H9 (cell line): ENCODE measurements at regions not wholly inside any gene's neighbourhood (a gene's known extent, or its start where the extent isn't known, plus 50 kb on each side); places are given as distances from the start of the nearest gene placed in this dataset.

Source experiments
- DNase-seq: peaks from one replicate; pipeline ENCODE4 v3.0.0-alpha.2; 2017
- H2AFZ ChIP-seq: one replicate; pipeline ENCODE4 v1.6.1; 2013; ENCODE audit warnings: mild to moderate bottlenecking, low read length, control low read depth, moderate library complexity
- H2AK5ac ChIP-seq: 2 replicates; pipeline ENCODE4 v1.6.1; 2013; ENCODE audit warnings: low read length, control low read depth, mixed read lengths; ENCODE audit not compliant: insufficient read length
- H2BK120ac ChIP-seq: one replicate; pipeline ENCODE4 v1.6.1; 2013; ENCODE audit warnings: low read depth, mild to moderate bottlenecking, low read length, control low read depth, inconsistent platforms; ENCODE audit not compliant: poor library complexity, severe bottlenecking
- H2BK12ac ChIP-seq: 2 replicates; pipeline ENCODE4 v1.6.1; 2013; ENCODE audit warnings: low read length, control low read depth, mixed read lengths, low read depth; ENCODE audit not compliant: insufficient read length
- H2BK15ac ChIP-seq: 2 replicates; pipeline ENCODE4 v1.6.1; 2013; ENCODE audit warnings: low read depth, low read length, control low read depth
- H2BK20ac ChIP-seq: one replicate; pipeline ENCODE4 v1.6.1; 2013; ENCODE audit warnings: low read depth, mild to moderate bottlenecking, low read length, control low read depth, inconsistent platforms; ENCODE audit not compliant: poor library complexity, severe bottlenecking
- H2BK5ac ChIP-seq: 2 replicates; pipeline ENCODE4 v1.6.1; 2013; ENCODE audit warnings: low read length, control low read depth, mixed read lengths; ENCODE audit not compliant: insufficient read length
- H3K14ac ChIP-seq: 2 replicates; pipeline ENCODE4 v1.6.1; 2013; ENCODE audit warnings: low read length, control low read depth; ENCODE audit not compliant: insufficient read depth
- H3K18ac ChIP-seq: 2 replicates; pipeline ENCODE4 v1.6.1; 2013; ENCODE audit warnings: low read depth, mild to moderate bottlenecking, mixed read lengths, low read length, control low read depth; ENCODE audit not compliant: insufficient read length
- H3K23ac ChIP-seq: 2 replicates; pipeline ENCODE4 v1.6.1; 2013; ENCODE audit warnings: low read length, control low read depth, mixed read lengths, low read depth; ENCODE audit not compliant: insufficient read length
- H3K23me2 ChIP-seq: 2 replicates; pipeline ENCODE4 v1.6.1; 2013; ENCODE audit warnings: low read depth, mild to moderate bottlenecking, mixed read lengths, low read length, control low read depth; ENCODE audit not compliant: insufficient read length, poor library complexity, severe bottlenecking
- H3K27ac ChIP-seq: 2 replicates; pipeline ENCODE4 v1.5.1; 2013; ENCODE audit warnings: low read length, control low read depth, mixed read lengths, low read depth; ENCODE audit not compliant: insufficient read length
- H3K27me3 ChIP-seq: 2 replicates; pipeline ENCODE4 v1.6.1; 2013; ENCODE audit warnings: low read length, control low read depth, inconsistent platforms; ENCODE audit not compliant: insufficient read depth
- H3K4ac ChIP-seq: 2 replicates; pipeline ENCODE4 v1.6.1; 2013; ENCODE audit warnings: low read depth, mild to moderate bottlenecking, control low read depth, inconsistent platforms, low read length, moderate library complexity
- H3K4me1 ChIP-seq: 2 replicates; pipeline ENCODE4 v1.6.1; 2013; ENCODE audit warnings: low read length, control low read depth, inconsistent platforms; ENCODE audit not compliant: insufficient read depth
- H3K4me2 ChIP-seq: 2 replicates; pipeline ENCODE4 v1.6.1; 2013; ENCODE audit warnings: low read length, control low read depth, mixed read lengths; ENCODE audit not compliant: insufficient read length, insufficient read depth
- H3K56ac ChIP-seq: 2 replicates; pipeline ENCODE4 v1.6.1; 2013; ENCODE audit warnings: low read depth, mild to moderate bottlenecking, mixed read lengths, low read length, control low read depth; ENCODE audit not compliant: insufficient read length
- H3K79me1 ChIP-seq: 2 replicates; pipeline ENCODE4 v1.6.1; 2013; ENCODE audit warnings: low read depth, mild to moderate bottlenecking, moderate library complexity, low read length, control low read depth, inconsistent platforms; ENCODE audit not compliant: insufficient read depth, poor library complexity, severe bottlenecking
- H3K79me2 ChIP-seq: 2 replicates; pipeline ENCODE4 v1.6.1; 2013; ENCODE audit warnings: low read length, control low read depth, inconsistent platforms; ENCODE audit not compliant: insufficient read depth
- H3K9ac ChIP-seq: 2 replicates; pipeline ENCODE4 v1.6.1; 2013; ENCODE audit warnings: low read length, control low read depth, mixed read lengths; ENCODE audit not compliant: insufficient read length; ENCODE audit errors: extremely low read depth
- H3K9me3 ChIP-seq: one replicate; pipeline ENCODE4 v1.6.1; 2013; ENCODE audit warnings: low read depth, low read length, inconsistent platforms; ENCODE audit not compliant: control insufficient read depth
- H3T11ph ChIP-seq: one replicate; pipeline ENCODE4 v1.6.1; 2013; ENCODE audit warnings: mild to moderate bottlenecking, low read length, control low read depth, inconsistent platforms
- H4K20me1 ChIP-seq: one replicate; pipeline ENCODE4 v1.6.1; 2013; ENCODE audit not compliant: control insufficient read depth, insufficient read length, insufficient read depth
- H4K5ac ChIP-seq: 2 replicates; pipeline ENCODE4 v1.6.1; 2013; ENCODE audit warnings: low read depth, mild to moderate bottlenecking, mixed read lengths, low read length, control low read depth; ENCODE audit not compliant: insufficient read length
- H4K8ac ChIP-seq: replicated peaks from 2 replicates; pipeline ENCODE4 v1.6.1; 2013; ENCODE audit warnings: low read length, control low read depth, mixed read lengths, low read depth; ENCODE audit not compliant: insufficient read length
- H4K91ac ChIP-seq: 2 replicates; pipeline ENCODE4 v1.6.1; 2013; ENCODE audit warnings: low read depth, mild to moderate bottlenecking, moderate library complexity, mixed read lengths, low read length, control low read depth; ENCODE audit not compliant: insufficient read length
- H3K27ac Mint-ChIP-seq, 3 experiments: 2 replicates in 2 of 3; 3 replicates in 1 of 3; pipeline ENCODE4 v1.8.0; 2020 to 2021; ENCODE audit warnings: mixed read lengths in 3 of 3, mild to moderate bottlenecking in 1 of 3, moderate library complexity in 1 of 3
- H3K27me3 Mint-ChIP-seq: 2 replicates; pipeline ENCODE4 v1.8.0; 2021; ENCODE audit warnings: low read depth, mild to moderate bottlenecking, moderate library complexity, mixed read lengths
- H3K36me3 Mint-ChIP-seq, 3 experiments: 2 replicates in 2 of 3; 3 replicates in 1 of 3; pipeline ENCODE4 v1.8.0; 2020 to 2021; ENCODE audit warnings: low read depth in 3 of 3, mixed read lengths in 3 of 3; ENCODE audit not compliant: insufficient read depth in 1 of 3
- H3K4me1 Mint-ChIP-seq, 2 experiments: 2 replicates each; pipeline ENCODE4 v1.8.0; 2020; ENCODE audit warnings: mixed read lengths in 2 of 2
- H3K4me3 Mint-ChIP-seq, 2 experiments: 2 replicates in 1 of 2; 3 replicates in 1 of 2; pipeline ENCODE4 v1.8.0; 2020 to 2021; ENCODE audit warnings: mild to moderate bottlenecking in 2 of 2, mixed read lengths in 2 of 2, moderate library complexity in 1 of 2
- H3K9me3 Mint-ChIP-seq, 2 experiments: 2 replicates in 1 of 2; 3 replicates in 1 of 2; pipeline ENCODE4 v1.8.0; 2020; ENCODE audit warnings: mild to moderate bottlenecking in 2 of 2, mixed read lengths in 2 of 2, moderate library complexity in 1 of 2
- CTCF ChIP-seq: fragments of 200-600 bp; sonication (generic); conservative IDR thresholded peaks from 3 replicates; pipeline ENCODE4 v1.8.0; 2021; ENCODE audit warnings: antibody characterized with exemption, mild to moderate bottlenecking
- WGBS: extraction: QIAGEN DNeasy Blood & Tissue Kit; methylation state at CpG from one replicate; pipeline ENCODE4 v1.1.7; 2013; ENCODE audit warnings: missing lambda C conversion rate, low lambda C conversion rate, mixed read lengths; ENCODE audit not compliant: insufficient read length; ENCODE audit errors: extremely low coverage; 5-methylcytosine and 5-hydroxymethylcytosine counted together

- H3K27me3 ChIP-seq: no peaks in the 10 kb centered on the region
These were observed 179.7 kb upstream of the COPS8 start for GRCh38 chr2:236905976-236906375.

More at GRCh38 chr2:236905976-236906375, 179.7 kb upstream of the COPS8 start:
- H3K4me2 ChIP-seq: no peak overlapping the region
- H4K8ac ChIP-seq: no peak overlapping the region
- H3K79me2 ChIP-seq: no peaks in the 10 kb centered on the region
- H4K20me1 ChIP-seq: no peaks in the 10 kb centered on the region
- DNase-seq: no peak
- H3K27me3 Mint-ChIP-seq: peaks cover 6% of the 10 kb centered on the region
- no peak overlapping the region for H2BK120ac ChIP-seq
- H2BK12ac ChIP-seq: no peak overlapping the region
- TF ChIP-seq CTCF: no peak
- H3K27ac Mint-ChIP-seq: no peak overlapping the region
- H3K4me1 ChIP-seq: no peaks in the 10 kb centered on the region
- H3K4me3 Mint-ChIP-seq: no peak overlapping the region
- H3K4ac ChIP-seq: no peak overlapping the region
- H3K9ac ChIP-seq: no peak overlapping the region
- H2AFZ ChIP-seq: no peak overlapping the region
- no peak overlapping the region for H3K23ac ChIP-seq
- no peak overlapping the region for H2AK5ac ChIP-seq
- WGBS: no CpG with 5 or more reads among the region's 8 CpGs
- H3K23me2 ChIP-seq: no peaks in the 10 kb centered on the region
- no peaks in the 10 kb centered on the region for H3K79me1 ChIP-seq
- no peak overlapping the region for H4K91ac ChIP-seq
- H3T11ph ChIP-seq: no peak overlapping the region
- no peaks in the 10 kb centered on the region for H3K9me3 ChIP-seq
- H3K14ac ChIP-seq: no peak overlapping the region
- no peak overlapping the region for H2BK20ac ChIP-seq
- no peak overlapping the region for H3K18ac ChIP-seq
- no peak overlapping the region for H2BK5ac ChIP-seq
- no peak overlapping the region for H2BK15ac ChIP-seq
- no peak overlapping the region for H3K56ac ChIP-seq
- H3K9me3 Mint-ChIP-seq: no peaks in the 10 kb centered on the region
- H3K4me1 Mint-ChIP-seq: peaks cover 4 to 5% of the 10 kb centered on the region in 2 experiments; a peak in 3 of 4 replicates
- no peak overlapping the region for H4K5ac ChIP-seq
- no peaks in the 10 kb centered on the region for H3K36me3 Mint-ChIP-seq
- H3K27ac ChIP-seq: no peak overlapping the region
